SK-N-MC (cell line): ENCODE measurements at regions not wholly inside any gene's neighbourhood (a gene's known extent, or its start where the extent isn't known, plus 50 kb on each side); places are given as distances from the start of the nearest gene placed in this dataset.

ENCODE experiments used
- DNase-seq: peaks from one replicate; pipeline ENCODE4 v3.0.0-alpha.2; 2011; ENCODE audit warnings: low read depth, low spot score
- H3K27ac ChIP-seq: fragments of 200-600 bp; sonication (generic); 2 replicates; pipeline ENCODE4 v1.5.1; 2016; ENCODE audit warnings: mixed run types
- H3K36me3 ChIP-seq: fragments of 200-600 bp; sonication (generic); 2 replicates; pipeline ENCODE4 v1.6.1; 2017; ENCODE audit warnings: antibody characterized with exemption, low read length, mixed read lengths; ENCODE audit not compliant: insufficient read depth
- H3K4me3 ChIP-seq: fragments of 200-600 bp; sonication (generic); 2 replicates; pipeline ENCODE4 v1.5.1; 2016
- H3K9ac ChIP-seq: fragments of 200-600 bp; sonication (generic); 2 replicates; pipeline ENCODE4 v1.8.0; 2017; ENCODE audit warnings: mixed run types, mixed read lengths; ENCODE audit not compliant: insufficient read length
- H3K9me3 ChIP-seq: fragments of 200-600 bp; sonication (generic); 2 replicates; pipeline ENCODE4 v1.6.1; 2017; ENCODE audit warnings: low read depth, mild to moderate bottlenecking, antibody characterized with exemption, low read length, moderate library complexity, mixed read lengths
- EZH2 ChIP-seq: fragments of 200-600 bp; sonication (generic); IDR thresholded peaks from one replicate; pipeline ENCODE4 v1.6.1; 2017; ENCODE audit warnings: antibody characterized with exemption
- FOXP2 ChIP-seq: optimal IDR thresholded peaks from 2 replicates; pipeline ENCODE3; 2011; ENCODE audit warnings: mild to moderate bottlenecking, moderate library complexity; ENCODE audit not compliant: insufficient read depth; ENCODE audit errors: extremely low read length, control extremely low read depth
- POLR2AphosphoS5 ChIP-seq: IDR thresholded peaks from 2 replicates; pipeline ENCODE4 v1.6.1; 2012; ENCODE audit warnings: mild to moderate bottlenecking, low read depth, low read length, borderline replicate concordance

DNA sequence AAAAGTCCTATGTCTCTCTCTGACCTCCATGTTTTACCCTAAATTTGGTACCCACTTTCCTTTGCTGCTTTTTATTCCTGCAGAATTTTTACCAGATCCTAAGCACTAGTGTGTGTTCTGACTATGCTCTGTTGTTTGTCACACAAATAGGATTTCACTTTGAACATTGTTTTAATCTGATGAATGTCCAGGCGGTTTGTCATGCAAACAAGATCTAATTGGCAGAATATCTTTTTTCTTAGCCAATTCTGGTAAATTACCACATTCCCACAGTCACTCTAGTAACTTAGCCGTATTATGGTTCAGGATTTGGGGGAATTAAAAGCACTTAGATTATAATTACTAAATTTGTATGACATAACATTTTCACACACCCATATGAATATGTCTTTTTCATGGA lies 557.2 kb upstream of the BOD1L1 start:
- no peak overlapping the region for H3K27ac ChIP-seq
- H3K4me3 ChIP-seq = no peak overlapping the region
- H3K9me3 ChIP-seq = no peaks in the 10 kb centered on the region
- TF ChIP-seq POLR2AphosphoS5 (no peak), EZH2 (no peak), FOXP2 (no peak)
- H3K9ac ChIP-seq = no peak overlapping the region
- no peak for DNase-seq
- no peaks in the 10 kb centered on the region for H3K36me3 ChIP-seq

DNA sequence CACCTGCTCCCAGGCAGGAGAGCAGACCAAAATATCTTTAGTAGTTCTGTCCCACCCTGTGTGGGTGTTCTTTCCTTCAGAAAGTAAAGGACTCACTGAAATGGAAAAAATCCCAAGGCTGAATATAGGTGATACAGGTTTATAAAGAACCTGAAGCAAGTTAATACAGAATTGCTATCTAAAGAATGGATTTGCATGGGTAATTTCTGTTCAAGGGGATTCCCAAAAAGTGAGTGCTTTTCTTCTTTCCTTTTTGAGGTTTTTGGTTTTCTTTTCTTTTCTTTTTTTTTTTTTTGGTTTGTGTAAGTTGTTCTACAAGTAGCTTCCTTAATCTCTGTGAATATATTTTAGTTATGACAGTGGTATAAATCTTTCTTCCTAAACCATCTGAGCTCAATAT lies 560.7 kb upstream of the BOD1L1 start:
- no peaks in the 10 kb centered on the region for H3K36me3 ChIP-seq
- no peak for DNase-seq
- no peak overlapping the region for H3K27ac ChIP-seq
- H3K4me3 ChIP-seq = no peak overlapping the region
- no peaks in the 10 kb centered on the region for H3K9me3 ChIP-seq
- TF ChIP-seq EZH2 (no peak), POLR2AphosphoS5 (no peak), FOXP2 (no peak)
- H3K9ac ChIP-seq = no peak overlapping the region

DNA sequence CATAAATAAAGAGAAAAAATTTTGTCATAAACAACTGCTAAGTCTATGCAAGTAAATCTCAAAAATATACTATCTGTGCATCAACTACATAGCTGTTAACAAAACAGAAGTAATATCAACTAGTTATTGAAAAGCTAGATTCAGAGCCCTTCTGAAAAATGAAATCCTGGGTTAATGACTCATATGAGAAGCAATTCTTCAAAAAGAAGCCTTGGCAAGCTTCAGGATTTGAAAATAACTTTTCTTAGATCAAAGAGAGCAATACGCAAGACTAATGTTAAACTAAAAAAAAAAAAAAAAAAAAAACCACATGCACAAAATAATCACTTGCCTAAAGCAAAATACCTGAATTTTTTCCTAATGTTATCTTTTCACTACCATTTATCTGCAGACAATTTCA lies 566.1 kb upstream of the BOD1L1 start:
- Histone ChIP-seq H3K36me3 (no peaks in the 10 kb centered on the region), H3K9me3 (no peaks in the 10 kb centered on the region), H3K9ac (no peak overlapping the region), H3K27ac (no peak overlapping the region), H3K4me3 (no peak overlapping the region)
- no peak for DNase-seq
- TF ChIP-seq EZH2 (no peak), FOXP2 (no peak), POLR2AphosphoS5 (no peak)

DNA sequence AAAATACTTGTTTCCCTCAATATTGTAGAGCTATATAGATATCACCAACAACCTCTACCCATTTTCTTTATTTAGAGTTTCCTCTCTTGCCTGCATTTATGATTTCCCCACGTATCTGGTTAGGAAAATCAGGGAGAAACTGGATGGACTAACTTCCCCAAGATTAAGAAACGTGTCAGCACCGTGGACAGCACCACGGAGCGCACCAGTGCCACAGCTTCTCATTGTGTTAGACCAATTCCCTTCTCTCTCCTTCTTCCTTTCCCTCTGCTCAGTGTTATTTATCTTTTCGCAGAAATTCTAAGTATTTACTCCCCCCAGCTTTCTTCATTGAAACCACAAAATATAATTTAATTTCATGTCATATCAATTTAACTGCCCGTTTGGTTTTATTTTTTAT lies 568.6 kb upstream of the BOD1L1 start:
- DNase-seq = no peak
- TF ChIP-seq POLR2AphosphoS5 (no peak), FOXP2 (no peak), EZH2 (no peak)
- H3K36me3 ChIP-seq = no peaks in the 10 kb centered on the region
- no peak overlapping the region for H3K4me3 ChIP-seq
- no peak overlapping the region for H3K27ac ChIP-seq
- no peak overlapping the region for H3K9ac ChIP-seq
- no peaks in the 10 kb centered on the region for H3K9me3 ChIP-seq

DNA sequence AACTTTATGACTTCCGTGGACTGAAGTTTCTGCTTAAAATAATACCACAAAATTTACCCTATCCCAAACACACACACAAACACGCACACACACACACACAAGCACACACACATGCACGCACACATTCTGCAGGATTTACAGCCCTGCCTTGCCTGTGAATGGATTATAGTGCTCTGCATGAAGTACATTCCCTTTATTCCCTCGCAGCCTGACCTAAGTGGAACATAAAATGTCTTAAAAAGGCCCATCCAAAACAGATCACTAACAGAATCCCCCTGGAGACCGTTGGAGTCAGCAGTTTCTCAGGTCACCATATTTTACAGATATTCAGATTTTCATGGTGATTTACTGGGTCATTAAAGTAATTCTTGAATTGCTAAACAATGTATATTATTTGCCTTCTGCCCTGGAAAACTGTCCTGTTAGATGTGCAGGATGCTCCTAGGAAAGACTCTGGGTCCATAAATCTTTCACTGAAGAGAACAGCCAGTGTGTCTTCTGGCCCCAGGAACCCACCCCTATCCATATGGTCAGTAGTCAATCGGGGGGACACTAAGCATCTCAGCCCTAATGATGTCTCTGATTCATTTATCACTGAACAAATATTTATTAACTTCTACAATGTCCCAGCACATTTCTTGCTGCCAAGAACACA lies 587.7 kb upstream of the BOD1L1 start:
- Histone ChIP-seq H3K36me3 (no peaks in the 10 kb centered on the region), H3K27ac (no peak overlapping the region), H3K9me3 (no peaks in the 10 kb centered on the region), H3K9ac (no peak overlapping the region), H3K4me3 (no peak overlapping the region)
- no peak for TF ChIP-seq FOXP2
- TF ChIP-seq POLR2AphosphoS5 = no peak
- no peak for TF ChIP-seq EZH2
- DNase-seq = no peak

DNA sequence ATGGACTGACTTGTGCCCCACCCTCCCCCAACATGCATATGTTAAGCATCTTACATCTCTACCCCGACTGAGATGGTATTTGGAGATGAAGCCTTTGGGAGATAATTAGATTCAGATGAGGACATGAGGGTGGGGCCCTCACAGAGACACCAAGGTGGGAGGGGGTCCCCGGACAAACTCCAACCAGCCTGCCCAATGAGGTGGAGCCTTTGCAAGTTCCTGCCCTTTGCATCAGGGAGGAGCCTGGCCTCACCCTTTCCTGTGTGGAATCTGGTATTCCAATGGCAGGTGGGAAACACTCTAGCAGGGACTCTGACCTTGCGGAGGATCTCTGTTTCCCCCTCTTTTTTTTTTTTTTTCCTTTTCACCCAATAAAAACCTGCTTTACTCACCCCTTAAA lies 589.9 kb upstream of the BOD1L1 start:
- Histone ChIP-seq H3K9me3 (no peaks in the 10 kb centered on the region), H3K27ac (no peak overlapping the region), H3K9ac (no peak overlapping the region), H3K36me3 (no peaks in the 10 kb centered on the region), H3K4me3 (no peak overlapping the region)
- no peak for DNase-seq
- TF ChIP-seq FOXP2 (no peak), POLR2AphosphoS5 (no peak), EZH2 (no peak)

DNA sequence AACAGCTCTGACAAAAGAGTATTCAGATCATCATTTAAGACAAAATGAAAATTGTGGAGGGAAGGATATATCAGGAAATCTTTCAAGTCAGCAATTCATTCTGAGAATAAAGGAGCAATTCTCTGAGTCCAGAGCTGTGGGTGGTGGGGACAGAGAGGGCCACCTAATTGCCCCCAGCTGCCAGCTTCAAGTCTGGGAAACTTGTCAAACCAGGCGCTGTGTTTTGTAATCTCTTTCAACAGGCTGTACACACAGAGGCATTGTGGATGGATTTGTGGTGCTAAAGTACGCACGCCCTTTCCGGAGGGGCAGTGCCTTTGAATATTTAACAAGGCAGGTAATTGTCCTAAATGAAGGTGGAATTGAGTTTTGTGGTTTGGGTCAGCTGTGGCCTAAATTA lies 591.1 kb upstream of the BOD1L1 start:
- H3K9me3 ChIP-seq = no peaks in the 10 kb centered on the region
- H3K4me3 ChIP-seq = no peak overlapping the region
- DNase-seq = no peak
- H3K36me3 ChIP-seq = no peaks in the 10 kb centered on the region
- H3K27ac ChIP-seq = no peak overlapping the region
- no peak for TF ChIP-seq EZH2
- no peak for TF ChIP-seq POLR2AphosphoS5
- no peak for TF ChIP-seq FOXP2
- H3K9ac ChIP-seq = no peak overlapping the region

DNA sequence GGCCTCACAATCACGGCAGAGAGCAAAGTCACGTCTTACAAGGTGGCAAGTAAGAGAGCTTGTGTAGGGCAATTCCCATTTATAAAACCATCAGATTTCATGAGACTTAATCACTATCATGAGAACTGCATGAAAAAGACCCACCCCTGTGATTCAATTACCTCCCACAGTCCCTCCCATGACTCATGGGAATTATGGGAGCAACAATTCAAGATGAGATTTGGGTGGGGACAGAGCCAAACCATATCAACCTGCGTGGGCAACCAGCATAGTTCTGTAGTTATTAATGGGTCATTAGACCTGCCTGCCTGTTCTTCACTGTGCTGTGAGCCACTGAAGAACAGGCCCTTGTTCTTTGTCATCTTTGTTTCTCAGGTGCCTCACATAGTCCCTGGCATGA lies 593.7 kb upstream of the BOD1L1 start:
- DNase-seq = no peak
- no peak overlapping the region for H3K27ac ChIP-seq
- H3K9ac ChIP-seq = no peak overlapping the region
- TF ChIP-seq FOXP2 (no peak), EZH2 (no peak), POLR2AphosphoS5 (no peak)
- no peaks in the 10 kb centered on the region for H3K36me3 ChIP-seq
- H3K9me3 ChIP-seq = no peaks in the 10 kb centered on the region
- H3K4me3 ChIP-seq = no peak overlapping the region

DNA sequence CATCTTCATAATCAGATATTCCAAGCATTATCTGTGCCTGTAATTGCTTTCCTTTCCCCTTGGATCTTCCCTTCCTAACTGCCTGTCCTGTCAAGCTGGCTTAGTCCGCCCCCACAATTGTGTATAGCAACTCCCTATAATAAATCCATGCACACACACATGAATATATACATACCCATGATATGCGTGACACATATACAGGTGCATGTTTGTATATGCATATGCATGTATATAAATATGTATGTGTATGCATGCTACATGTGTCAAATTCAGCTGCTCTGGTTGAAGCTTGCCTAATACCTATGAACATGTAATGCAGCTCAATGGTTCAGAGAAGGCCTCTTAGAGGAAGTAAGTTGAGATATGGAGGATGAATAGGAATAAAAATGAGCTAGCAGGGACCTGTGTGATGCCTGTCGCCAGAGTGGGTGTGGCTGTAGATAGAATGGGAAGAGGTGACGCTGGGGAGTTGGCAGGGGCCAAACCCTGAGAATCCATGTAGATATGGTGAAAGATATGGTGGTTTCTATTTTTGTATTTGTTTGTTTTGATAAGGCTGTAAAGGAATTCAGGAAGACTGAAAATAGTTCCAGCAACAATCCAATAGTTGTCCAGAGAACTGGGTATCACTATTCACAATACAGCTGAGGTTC lies 595.0 kb upstream of the BOD1L1 start:
- Histone ChIP-seq H3K27ac (no peak overlapping the region), H3K36me3 (no peaks in the 10 kb centered on the region), H3K9ac (no peak overlapping the region), H3K4me3 (no peak overlapping the region), H3K9me3 (no peaks in the 10 kb centered on the region)
- no peak for DNase-seq
- TF ChIP-seq FOXP2 (no peak), POLR2AphosphoS5 (no peak), EZH2 (no peak)
